OCI-LY1 (cell line): ENCODE measurements at regions not wholly inside any gene's neighbourhood (a gene's known extent, or its start where the extent isn't known, plus 50 kb on each side); places are given as distances from the start of the nearest gene placed in this dataset.

Experiments
- CTCF ChIP-seq: fragments of 200-600 bp; sonication (generic), shearing (Covaris generic); IDR thresholded peaks from 2 replicates; pipeline ENCODE4 v1.5.1; 2017; ENCODE audit warnings: mild to moderate bottlenecking, antibody characterized with exemption, low read length, moderate library complexity, mixed read lengths
- EZH2 ChIP-seq: fragments of 200-600 bp; sonication (generic), shearing (Covaris generic); IDR thresholded peaks from 2 replicates; pipeline ENCODE4 v1.8.0; 2017; ENCODE audit warnings: borderline replicate concordance, mixed run types, mild to moderate bottlenecking, antibody characterized with exemption, low read length, moderate library complexity, mixed read lengths

GRCh38 chr4:186829740-186830449 lies 106.2 kb upstream of the FAT1 start:
- TF ChIP-seq CTCF, result no peak
- TF ChIP-seq EZH2, result no peak
